ENCODE measurements at regions not wholly inside any gene's neighbourhood (a gene's known extent, or its start where the extent isn't known, plus 50 kb on each side); places are given as distances from the start of the nearest gene placed in this dataset.

- no peak for DNase-seq (ENCODE audit: low spot score)
Measured at GRCh38 chr11:71201936-71202597, 50.3 kb downstream of the SHANK2 start.

GRCh38 chr11:71201231-71201630, 51.1 kb downstream of the SHANK2 start:
- DNase-seq (ENCODE audit: low spot score): no peak

- no peak for DNase-seq (ENCODE audit: low spot score)
Measured at GRCh38 chr11:71200761-71201160, 51.6 kb downstream of the SHANK2 start.

GRCh38 chr11:71200172-71200716, 52.1 kb downstream of the SHANK2 start:
- DNase-seq (ENCODE audit: low spot score): no peak

- no peak for DNase-seq (ENCODE audit: low spot score)
Measured at GRCh38 chr11:71199226-71199820, 53.1 kb downstream of the SHANK2 start.

GRCh38 chr11:71198823-71199165, 53.6 kb downstream of the SHANK2 start:
- DNase-seq (ENCODE audit: low spot score): no peak

GRCh38 chr11:71198141-71198822, 54.1 kb downstream of the SHANK2 start:
- no peak for DNase-seq (ENCODE audit: low spot score)

GRCh38 chr11:71197096-71197495, 55.3 kb downstream of the SHANK2 start:
- no peak for DNase-seq (ENCODE audit: low spot score)

- no peak for DNase-seq (ENCODE audit: low spot score)
Measured at GRCh38 chr11:71194710-71195109, 57.7 kb downstream of the SHANK2 start.

DNA sequence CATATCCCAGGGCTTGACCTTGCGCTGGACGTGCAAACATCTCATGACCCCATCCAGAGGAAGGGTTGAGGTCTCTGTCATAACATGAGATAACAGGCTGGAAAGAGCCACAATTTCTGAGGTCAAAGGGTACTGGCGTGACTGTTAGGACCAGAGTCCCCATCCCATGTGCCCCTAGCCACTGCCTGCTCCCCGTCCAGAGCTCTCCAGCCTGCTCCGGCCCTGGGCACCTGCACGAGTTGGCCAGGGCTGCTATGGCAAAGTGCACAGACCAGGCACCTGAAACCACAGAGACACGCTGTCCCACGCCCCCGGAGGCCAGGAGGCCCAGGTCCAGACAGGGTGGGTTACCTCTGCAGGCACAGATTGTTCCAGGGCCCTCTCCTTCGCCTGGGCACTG, 58.9 kb downstream of the SHANK2 start:
- no peak for DNase-seq (ENCODE audit: low spot score)

- no peak for DNase-seq (ENCODE audit: low spot score)
Measured at GRCh38 chr11:71192629-71193028, 59.7 kb downstream of the SHANK2 start.

- DNase-seq (ENCODE audit: low spot score): no peak
Measured at GRCh38 chr11:71191201-71191600, 61.2 kb downstream of the SHANK2 start.

DNA sequence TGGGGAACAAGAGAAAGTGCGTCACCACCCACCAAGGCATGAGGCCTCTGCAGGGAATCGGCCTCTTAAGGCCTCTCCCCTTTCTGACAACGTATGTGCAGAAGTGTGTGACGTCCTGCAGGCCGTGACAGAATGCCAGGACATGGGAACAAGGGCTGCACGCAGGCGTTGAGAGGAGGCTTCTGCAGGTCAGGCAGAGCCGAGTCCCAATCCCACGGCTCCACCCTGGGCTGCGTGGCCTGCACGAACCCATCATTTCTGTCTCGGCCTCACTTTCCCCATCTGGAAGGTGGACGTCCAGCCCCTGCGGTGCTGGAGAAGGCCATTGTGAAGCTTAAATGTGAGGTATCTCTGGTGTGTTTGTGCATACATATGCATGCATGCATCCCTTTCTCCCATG, 61.8 kb downstream of the SHANK2 start:
- DNase-seq (ENCODE audit: low spot score): no peak

DNA sequence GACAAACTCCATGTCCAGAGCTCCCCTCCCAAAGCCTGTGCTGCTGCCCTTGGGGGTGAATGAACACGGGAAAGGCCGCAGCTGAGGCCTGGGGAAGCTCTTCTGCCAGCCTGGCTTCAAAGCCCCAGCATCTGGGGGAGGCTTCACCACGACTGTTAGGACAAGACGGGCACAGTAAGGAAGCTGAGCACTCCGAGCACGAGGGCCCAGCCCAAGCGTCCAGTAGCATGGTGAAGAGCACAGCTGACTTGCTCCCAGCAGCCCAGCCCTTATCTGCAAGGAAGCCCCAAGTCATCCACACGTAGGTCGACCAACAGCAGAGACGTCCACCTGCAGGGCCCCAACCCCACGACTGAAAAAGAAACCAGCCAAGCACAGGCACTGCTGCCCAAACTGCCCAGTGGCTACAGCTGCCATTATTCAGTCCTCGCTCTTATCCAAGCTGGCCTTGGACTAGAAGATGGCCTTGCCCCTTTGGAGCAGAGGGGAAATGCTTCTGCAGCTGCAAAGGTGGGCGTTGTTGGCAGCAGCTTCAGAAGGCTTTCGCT, 62.5 kb downstream of the SHANK2 start:
- no peak for DNase-seq (ENCODE audit: low spot score)

DNA sequence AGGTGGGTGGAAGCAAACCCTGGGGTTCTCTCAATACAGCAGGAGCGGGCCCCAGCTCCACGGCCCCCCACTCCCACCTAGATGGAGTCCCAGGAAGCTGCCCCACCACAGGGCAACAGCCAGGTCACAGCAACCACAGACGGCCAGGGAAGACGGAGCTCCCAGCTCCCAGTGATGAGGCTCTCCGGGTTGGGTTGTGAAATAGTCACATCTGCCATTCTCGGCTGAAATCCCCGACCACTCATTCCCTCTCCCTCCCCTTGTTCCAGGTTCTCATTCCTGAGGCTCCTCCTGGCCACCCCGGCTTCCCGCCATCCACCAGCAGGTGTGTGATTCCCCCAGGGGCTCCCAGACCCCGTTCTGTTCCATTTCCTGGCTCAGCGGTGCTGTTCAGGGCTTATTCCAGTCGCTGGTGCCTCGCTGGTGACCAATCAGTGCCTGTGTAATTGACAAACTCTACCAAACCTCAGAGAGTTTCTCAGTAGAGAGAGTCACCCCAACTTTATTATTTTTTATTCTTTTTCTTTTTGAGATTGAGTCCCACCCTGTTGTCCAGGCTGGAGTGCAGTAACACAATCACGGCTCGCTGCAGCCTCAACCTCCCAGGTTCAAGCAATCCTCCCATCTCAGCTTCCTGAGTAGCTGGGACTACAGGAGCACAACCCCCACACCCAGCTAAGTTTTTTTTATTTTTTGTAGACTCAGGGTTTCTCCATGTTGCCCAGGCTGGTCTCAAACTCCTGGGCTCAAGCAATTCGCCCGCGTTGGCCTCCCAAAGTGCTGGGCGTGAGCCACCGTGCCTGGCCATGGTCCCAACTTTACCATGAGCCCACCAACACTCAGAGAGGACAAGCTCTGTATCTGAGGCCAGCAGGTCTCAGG, 63.2 kb downstream of the SHANK2 start:
- no peak for DNase-seq (ENCODE audit: low spot score)

DNA sequence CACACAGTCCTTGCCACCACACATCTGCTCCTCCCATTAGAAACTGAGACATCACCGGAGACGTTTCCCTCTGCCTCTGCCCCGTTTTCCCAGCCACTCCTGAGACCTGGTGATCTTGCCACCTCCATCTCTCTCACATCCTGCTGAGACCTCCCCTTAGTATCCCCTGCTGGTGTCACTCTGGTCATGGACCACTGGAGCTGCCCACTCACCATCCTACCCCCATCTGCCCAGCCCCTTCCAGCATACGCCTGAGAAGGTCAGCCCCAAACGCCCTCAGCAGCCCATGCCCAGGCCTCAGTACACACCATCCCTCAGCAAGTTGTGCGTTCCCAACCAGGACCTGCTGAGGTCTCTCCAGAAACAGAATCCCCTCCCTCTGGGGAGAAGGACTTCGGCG, 64.3 kb downstream of the SHANK2 start:
- DNase-seq (ENCODE audit: low spot score): no peak

GRCh38 chr11:71186806-71187205, 65.6 kb downstream of the SHANK2 start:
- DNase-seq (ENCODE audit: low spot score): no peak

GRCh38 chr11:71185411-71185810, 67.0 kb downstream of the SHANK2 start:
- no peak for DNase-seq (ENCODE audit: low spot score)

GRCh38 chr11:71184421-71185210, 67.8 kb downstream of the SHANK2 start:
- DNase-seq (ENCODE audit: low spot score): no peak

- DNase-seq (ENCODE audit: low spot score): no peak
Measured at GRCh38 chr11:71183878-71184277, 68.5 kb downstream of the SHANK2 start.
